Keratinocyte (primary cell): ENCODE measurements at regions not wholly inside any gene's neighbourhood (a gene's known extent, or its start where the extent isn't known, plus 50 kb on each side); places are given as distances from the start of the nearest gene placed in this dataset.

Experiments
- DNase-seq: peaks from one replicate; pipeline ENCODE4 v3.0.0-alpha.2; 2011; ENCODE audit warnings: low read depth, missing footprints, low spot score
- FAIRE-seq: peaks from 2 replicates; lab custom pipeline; 2011; peaks lifted over from hg19 to GRCh38; lab: Jason Lieb, UNC
- H2AFZ ChIP-seq: 2 replicates; pipeline ENCODE4 v1.6.0; 2012; ENCODE audit warnings: low read length, control low read depth, inconsistent platforms; ENCODE audit not compliant: control insufficient read depth
- H3K27ac ChIP-seq: 2 replicates; pipeline ENCODE4 v1.5.1; 2011; ENCODE audit warnings: low read length; ENCODE audit not compliant: control insufficient read depth, insufficient read depth
- H3K27me3 ChIP-seq: 3 replicates; pipeline ENCODE4 v1.6.0; 2011; ENCODE audit warnings: low read length; ENCODE audit not compliant: control insufficient read depth, insufficient read depth; ENCODE audit errors: extremely low read depth
- H3K36me3 ChIP-seq, 2 experiments: 2 replicates in 1 of 2; 3 replicates in 1 of 2; pipeline ENCODE4 v1.5.1; 2011; ENCODE audit warnings: low read length in 2 of 2, mild to moderate bottlenecking in 1 of 2; ENCODE audit not compliant: control insufficient read depth in 2 of 2, insufficient read depth in 2 of 2; ENCODE audit errors: extremely low read depth in 1 of 2
- H3K4me1 ChIP-seq: 3 replicates; pipeline ENCODE4 v1.5.1; 2011; ENCODE audit warnings: low read length; ENCODE audit not compliant: control insufficient read depth, insufficient read depth; ENCODE audit errors: extremely low read depth
- H3K4me2 ChIP-seq: 3 replicates; pipeline ENCODE4 v1.6.0; 2011; ENCODE audit warnings: low read depth, low read length; ENCODE audit not compliant: control insufficient read depth, insufficient read depth; ENCODE audit errors: extremely low read depth
- H3K4me3 ChIP-seq, 3 experiments: fragments of 200-600 bp in 1 of 3; sonication (generic) in 1 of 3; 2 replicates in 2 of 3; 3 replicates in 1 of 3; pipeline ENCODE4 v1.5.1; 2011 to 2016; ENCODE audit warnings: low read length in 3 of 3, mild to moderate bottlenecking in 3 of 3, control low read depth in 2 of 3, inconsistent platforms in 1 of 3, low read depth in 1 of 3, mixed read lengths in 1 of 3, mixed run types in 1 of 3, moderate library complexity in 1 of 3; ENCODE audit not compliant: control insufficient read depth in 2 of 3, insufficient read depth in 2 of 3; ENCODE audit errors: extremely low read depth in 1 of 3
- H3K79me2 ChIP-seq: 2 replicates; pipeline ENCODE4 v1.6.0; 2012; ENCODE audit warnings: low read length; ENCODE audit not compliant: control insufficient read depth, insufficient read depth
- H3K9ac ChIP-seq: 3 replicates; pipeline ENCODE4 v1.6.0; 2011; ENCODE audit warnings: low read length; ENCODE audit not compliant: control insufficient read depth, insufficient read depth; ENCODE audit errors: extremely low read depth
- H3K9me1 ChIP-seq: 3 replicates; pipeline ENCODE4 v1.6.0; 2011; ENCODE audit warnings: low read length; ENCODE audit not compliant: control insufficient read depth, insufficient read depth; ENCODE audit errors: extremely low read depth
- H3K9me3 ChIP-seq: 2 replicates; pipeline ENCODE4 v1.5.1; 2012; ENCODE audit warnings: low read depth, low read length; ENCODE audit not compliant: control insufficient read depth
- H4K20me1 ChIP-seq: 3 replicates; pipeline ENCODE4 v1.6.0; 2011; ENCODE audit warnings: low read length; ENCODE audit not compliant: control insufficient read depth, insufficient read depth; ENCODE audit errors: extremely low read depth
- EZH2 ChIP-seq: IDR thresholded peaks from one replicate; pipeline ENCODE4 v1.6.1; 2012; ENCODE audit warnings: inconsistent platforms, mild to moderate bottlenecking, low read length, moderate library complexity
- dilution Hi-C: fragments of 300-500 bp; cut with MboI; formaldehyde crosslinking; loops from one replicate; pipeline ENCODE4 v1.7.0; 2020; ENCODE audit warnings: low sequenced_read_pairs; ENCODE audit not compliant: extremely low pct_ligation_motif_present
- TF ChIP-seq, protein P1 (sequence below), 3 experiments: IDR thresholded peaks in 1 of 3; conservative IDR thresholded peaks in 1 of 3; optimal IDR thresholded peaks in 1 of 3; 2 replicates in 2 of 3; 3 replicates in 1 of 3; pipeline versions ENCODE3 to v1.5.1; 2011; ENCODE audit warnings: low read length in 3 of 3, mild to moderate bottlenecking in 3 of 3, moderate library complexity in 2 of 3, control low read depth in 1 of 3, inconsistent platforms in 1 of 3; ENCODE audit not compliant: insufficient read depth in 2 of 3; ENCODE audit errors: extremely low read depth in 1 of 3

DNA sequence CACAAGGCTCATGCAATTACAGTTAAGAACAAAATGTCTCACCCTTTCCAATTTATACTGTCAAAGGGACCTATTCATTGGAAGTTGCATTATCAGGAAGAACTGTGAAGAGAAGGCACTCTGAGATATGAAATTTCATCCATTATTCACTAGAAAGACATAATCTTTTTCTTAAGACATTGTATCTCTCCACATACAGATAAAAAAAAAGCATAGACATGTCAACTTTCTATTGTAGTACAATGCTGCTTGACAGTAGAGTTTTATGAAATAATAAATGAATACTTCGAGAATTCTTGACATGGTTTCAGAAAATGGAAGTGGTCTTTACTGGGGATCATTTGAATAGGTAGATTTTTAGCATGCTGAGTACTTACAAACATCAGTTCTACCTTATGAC lies 545.0 kb downstream of the TMA16 start:
- TF ChIP-seq, protein P1, sequence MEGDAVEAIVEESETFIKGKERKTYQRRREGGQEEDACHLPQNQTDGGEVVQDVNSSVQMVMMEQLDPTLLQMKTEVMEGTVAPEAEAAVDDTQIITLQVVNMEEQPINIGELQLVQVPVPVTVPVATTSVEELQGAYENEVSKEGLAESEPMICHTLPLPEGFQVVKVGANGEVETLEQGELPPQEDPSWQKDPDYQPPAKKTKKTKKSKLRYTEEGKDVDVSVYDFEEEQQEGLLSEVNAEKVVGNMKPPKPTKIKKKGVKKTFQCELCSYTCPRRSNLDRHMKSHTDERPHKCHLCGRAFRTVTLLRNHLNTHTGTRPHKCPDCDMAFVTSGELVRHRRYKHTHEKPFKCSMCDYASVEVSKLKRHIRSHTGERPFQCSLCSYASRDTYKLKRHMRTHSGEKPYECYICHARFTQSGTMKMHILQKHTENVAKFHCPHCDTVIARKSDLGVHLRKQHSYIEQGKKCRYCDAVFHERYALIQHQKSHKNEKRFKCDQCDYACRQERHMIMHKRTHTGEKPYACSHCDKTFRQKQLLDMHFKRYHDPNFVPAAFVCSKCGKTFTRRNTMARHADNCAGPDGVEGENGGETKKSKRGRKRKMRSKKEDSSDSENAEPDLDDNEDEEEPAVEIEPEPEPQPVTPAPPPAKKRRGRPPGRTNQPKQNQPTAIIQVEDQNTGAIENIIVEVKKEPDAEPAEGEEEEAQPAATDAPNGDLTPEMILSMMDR (optimal IDR thresholded peaks at IDR 0.05 in 1 of 3, IDR thresholded peaks at IDR 0.05 in 1 of 3, conservative IDR thresholded peaks at IDR 0.05 in 1 of 3; ENCODE audit: extremely low read depth in 1 of 3, insufficient read depth in 2 of 3, low read length in 3 of 3), result no peak
- no peak for TF ChIP-seq EZH2
- H3K9ac ChIP-seq, result no peak overlapping the region
- dilution Hi-C loops, result no loop called here
- no peak for DNase-seq
- no peaks in the 10 kb centered on the region for H3K36me3 ChIP-seq
- FAIRE-seq, result no peak
- H3K27ac ChIP-seq, result no peak overlapping the region
- no peaks in the 10 kb centered on the region for H3K27me3 ChIP-seq
- H3K4me3 ChIP-seq, result no peak overlapping the region
- H3K9me1 ChIP-seq, result no peaks in the 10 kb centered on the region
- no peaks in the 10 kb centered on the region for H4K20me1 ChIP-seq
- H3K9me3 ChIP-seq, result no peaks in the 10 kb centered on the region
- H3K4me1 ChIP-seq, result no peaks in the 10 kb centered on the region
- no peaks in the 10 kb centered on the region for H3K79me2 ChIP-seq
- H3K4me2 ChIP-seq, result no peak overlapping the region
- no peak overlapping the region for H2AFZ ChIP-seq

DNA sequence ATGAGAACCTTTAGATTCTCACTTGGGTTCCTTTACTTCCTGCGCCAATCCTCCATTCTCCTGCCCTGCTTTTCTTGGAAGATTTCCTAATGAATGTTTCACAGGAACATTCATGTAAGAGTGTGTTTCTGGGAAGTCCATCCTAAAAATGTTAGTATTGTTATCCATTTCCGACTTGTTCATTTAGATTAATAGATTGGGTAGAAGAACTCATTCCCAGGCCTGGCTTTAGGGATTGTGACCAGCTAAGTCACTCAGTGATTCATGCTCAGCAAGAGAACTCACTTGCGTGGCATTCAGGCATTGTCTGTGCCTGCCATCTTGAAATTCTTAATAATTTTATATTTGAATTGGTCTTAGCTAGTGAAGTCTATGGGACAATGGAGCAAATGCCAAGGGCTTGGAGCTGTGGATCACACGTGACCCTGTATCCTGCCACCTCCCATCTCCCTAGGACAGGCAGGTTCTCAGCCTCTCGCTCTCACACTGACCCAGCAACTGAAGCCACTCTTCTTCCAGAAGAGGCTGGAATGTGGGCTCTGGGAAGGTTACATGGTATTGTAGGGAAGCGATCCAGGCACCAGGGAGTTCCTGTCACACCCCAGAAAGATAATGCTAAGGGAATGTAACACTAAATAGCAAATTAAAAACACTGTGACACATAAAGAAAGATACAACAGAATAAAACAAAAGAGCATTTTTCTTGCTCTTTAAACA lies 562.1 kb downstream of the TMA16 start:
- no peaks in the 10 kb centered on the region for H3K4me1 ChIP-seq
- H3K79me2 ChIP-seq, result no peaks in the 10 kb centered on the region
- no peaks in the 10 kb centered on the region for H3K9me3 ChIP-seq
- H3K36me3 ChIP-seq, result no peaks in the 10 kb centered on the region
- TF ChIP-seq, protein P1 (optimal IDR thresholded peaks at IDR 0.05 in 1 of 3, IDR thresholded peaks at IDR 0.05 in 1 of 3, conservative IDR thresholded peaks at IDR 0.05 in 1 of 3; ENCODE audit: extremely low read depth in 1 of 3, insufficient read depth in 2 of 3, low read length in 3 of 3), result no peak
- no peak for TF ChIP-seq EZH2
- no peak overlapping the region for H3K27ac ChIP-seq
- H3K27me3 ChIP-seq, result no peaks in the 10 kb centered on the region
- H2AFZ ChIP-seq, result no peak overlapping the region
- no peak overlapping the region for H3K9ac ChIP-seq
- DNase-seq (no peak), FAIRE-seq (no peak)
- dilution Hi-C loops, result no loop called here
- H4K20me1 ChIP-seq, result no peaks in the 10 kb centered on the region
- no peak overlapping the region for H3K4me3 ChIP-seq
- no peaks in the 10 kb centered on the region for H3K9me1 ChIP-seq
- H3K4me2 ChIP-seq, result no peak overlapping the region
